AG20443 (cell line): ENCODE measurements at regions not wholly inside any gene's neighbourhood (a gene's known extent, or its start where the extent isn't known, plus 50 kb on each side); places are given as distances from the start of the nearest gene placed in this dataset.

Experiments used
- DNase-seq: peaks from one replicate; pipeline ENCODE4 v3.0.0; 2012; ENCODE audit warnings: low spot score, mixed read lengths

- DNase-seq = no peak
Observed at GRCh38 chr7:128145191-128145590, 95.9 kb upstream of the LEP start.

GRCh38 chr7:128146052-128146451, 95.0 kb upstream of the LEP start:
- no peak for DNase-seq

GRCh38 chr7:128148676-128149075, 92.4 kb upstream of the LEP start:
- DNase-seq = no peak

GRCh38 chr7:128150223-128150865, 90.7 kb upstream of the LEP start:
- DNase-seq = no peak

DNA sequence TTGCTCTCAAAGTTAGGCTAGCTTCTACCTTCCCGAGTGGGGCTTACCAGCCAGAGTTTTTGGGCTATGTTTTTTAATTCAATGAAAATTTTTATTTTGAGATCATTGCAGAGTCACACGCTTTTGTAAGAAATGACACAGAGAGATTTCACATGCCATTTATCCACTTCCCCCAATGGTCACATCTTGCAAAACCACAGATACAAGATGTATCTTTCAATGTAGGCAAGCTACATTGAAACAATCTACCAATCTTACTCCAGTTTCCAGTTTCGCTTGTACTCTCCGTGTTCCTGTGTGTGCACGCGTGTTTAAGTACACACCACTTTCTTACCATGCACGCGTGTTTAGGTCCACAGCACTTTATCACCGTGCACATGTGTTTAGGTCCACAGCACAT, 89.4 kb upstream of the LEP start:
- no peak for DNase-seq

DNA sequence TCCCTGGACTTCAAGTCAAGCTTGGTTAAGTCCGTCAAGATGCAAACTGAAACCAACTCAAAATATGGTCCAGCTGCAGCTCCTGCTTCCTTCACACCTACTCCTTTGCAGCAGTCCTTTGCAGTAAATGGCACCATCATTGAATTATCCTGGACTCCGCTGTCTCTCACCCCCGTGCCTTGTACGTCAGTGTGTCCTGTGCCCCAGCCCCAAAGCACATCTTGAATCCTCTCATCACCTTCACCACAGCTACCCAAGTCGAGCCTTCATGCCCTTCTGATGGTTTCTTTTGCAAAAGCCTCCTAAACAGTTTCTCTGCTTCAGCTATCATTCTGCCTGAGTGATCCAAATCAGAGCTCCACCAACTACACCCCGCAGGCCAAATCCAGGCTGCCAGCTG, 88.4 kb upstream of the LEP start:
- DNase-seq = no peak

DNA sequence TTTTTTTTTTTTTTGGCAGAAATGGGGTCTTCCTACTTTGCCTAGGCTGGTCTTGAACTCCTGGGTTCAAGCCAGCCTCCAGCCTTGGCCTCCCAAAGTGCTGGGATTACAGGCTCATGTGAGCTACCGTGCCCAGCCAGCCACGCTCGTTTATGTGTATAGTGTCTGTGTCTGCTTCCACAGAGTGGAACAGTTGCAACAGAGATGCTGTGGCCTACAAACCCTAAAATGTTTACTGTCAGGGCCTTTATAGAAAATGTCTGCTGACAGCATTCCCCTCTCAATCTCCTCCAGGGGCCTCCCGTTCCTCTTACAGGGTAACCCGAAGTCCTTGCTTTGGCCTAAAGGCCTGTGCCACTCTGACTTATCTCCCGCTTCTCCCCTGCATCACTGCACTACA, 87.6 kb upstream of the LEP start:
- no peak for DNase-seq

DNA sequence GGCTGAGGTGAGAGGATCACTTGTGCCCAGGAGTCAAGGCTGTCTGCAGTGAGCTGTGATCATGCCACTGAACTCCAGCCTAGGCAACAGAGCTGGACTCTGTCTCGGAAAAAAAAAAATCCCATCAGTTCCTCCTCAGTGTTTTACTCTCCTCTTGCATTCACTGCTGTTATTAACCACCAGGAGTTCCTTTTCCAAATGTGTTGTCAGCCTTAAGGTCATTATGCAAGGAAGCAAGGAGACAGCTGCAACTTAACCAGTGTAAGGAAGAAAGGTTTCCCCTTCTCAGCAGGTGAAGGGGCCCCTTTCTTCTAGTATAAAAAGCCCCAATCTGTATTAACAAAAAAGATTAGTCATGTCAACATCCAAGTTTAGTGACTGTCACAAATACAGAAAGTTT, 86.6 kb upstream of the LEP start:
- no peak for DNase-seq

GRCh38 chr7:128155100-128155740, 85.9 kb upstream of the LEP start:
- peak; percentile 22 for DNase-seq

DNA sequence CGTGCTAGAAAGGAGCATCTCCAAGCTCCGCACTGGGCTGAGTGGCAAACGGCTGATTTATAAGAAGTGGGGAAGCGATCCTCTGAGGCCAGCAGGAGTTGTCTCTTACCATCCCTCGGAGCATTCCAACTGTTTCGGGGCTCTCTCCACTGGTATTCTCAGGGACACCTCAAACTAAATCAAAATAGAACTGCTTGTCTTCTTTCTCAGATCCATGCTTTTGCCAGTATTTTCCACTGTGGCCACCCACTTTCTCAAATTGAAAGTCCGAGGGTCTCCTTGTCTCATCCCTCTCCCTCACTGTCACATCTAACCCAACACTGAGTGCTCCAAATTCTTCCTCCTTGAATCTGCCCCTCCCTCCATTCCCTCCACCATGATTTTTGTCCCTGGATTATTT, 83.2 kb upstream of the LEP start:
- DNase-seq = no peak

- no peak for DNase-seq
Observed at GRCh38 chr7:128158370-128158769, 82.7 kb upstream of the LEP start.

DNA sequence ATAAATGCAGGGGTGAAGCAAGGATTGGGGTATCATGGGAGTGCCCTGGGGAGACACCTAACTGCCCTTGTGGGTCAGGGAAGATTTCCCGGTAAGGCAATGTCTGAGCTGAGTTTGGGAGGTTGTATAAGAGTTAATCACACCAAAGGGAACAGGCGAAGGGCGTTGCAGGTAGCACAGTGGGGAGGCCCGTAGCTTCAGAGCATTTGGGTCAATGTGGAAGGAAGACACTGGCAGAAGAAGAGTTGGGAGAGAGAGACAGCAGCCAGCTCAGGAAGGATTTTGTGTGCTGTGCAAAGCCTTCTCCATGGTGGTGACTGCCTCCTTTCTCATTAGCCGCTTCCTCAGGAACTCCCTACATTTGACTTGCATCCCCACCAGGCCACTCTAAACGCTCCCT, 80.8 kb upstream of the LEP start:
- no peak for DNase-seq

GRCh38 chr7:128161466-128162125, 79.5 kb upstream of the LEP start:
- no peak for DNase-seq

DNA sequence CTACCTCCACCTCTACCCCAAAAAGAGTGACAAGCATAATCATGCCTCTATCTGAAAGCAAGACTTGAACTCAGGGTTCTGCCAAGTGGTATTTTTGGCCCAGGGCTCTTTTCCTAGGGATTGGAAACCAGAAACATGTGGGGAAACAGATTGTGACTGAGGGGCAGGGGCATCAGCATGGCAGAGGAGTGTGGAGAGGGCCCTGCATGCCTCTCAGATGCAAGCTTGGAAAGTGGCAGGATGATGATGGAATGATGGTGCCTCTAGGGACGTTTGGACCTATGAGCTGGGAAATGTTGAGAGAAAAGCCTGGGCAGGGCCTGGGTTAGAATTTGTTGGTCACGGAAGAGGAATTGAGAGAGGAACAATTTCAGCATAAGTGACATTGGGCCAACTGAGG, 78.4 kb upstream of the LEP start:
- DNase-seq = no peak

- no peak for DNase-seq
Observed at GRCh38 chr7:128163473-128163872, 77.6 kb upstream of the LEP start.

GRCh38 chr7:128164061-128164954, 76.8 kb upstream of the LEP start:
- DNase-seq = peak; percentile 89

GRCh38 chr7:128164955-128165670, 76.0 kb upstream of the LEP start:
- DNase-seq = no peak

GRCh38 chr7:128165927-128166420, 75.1 kb upstream of the LEP start:
- DNase-seq = no peak

DNA sequence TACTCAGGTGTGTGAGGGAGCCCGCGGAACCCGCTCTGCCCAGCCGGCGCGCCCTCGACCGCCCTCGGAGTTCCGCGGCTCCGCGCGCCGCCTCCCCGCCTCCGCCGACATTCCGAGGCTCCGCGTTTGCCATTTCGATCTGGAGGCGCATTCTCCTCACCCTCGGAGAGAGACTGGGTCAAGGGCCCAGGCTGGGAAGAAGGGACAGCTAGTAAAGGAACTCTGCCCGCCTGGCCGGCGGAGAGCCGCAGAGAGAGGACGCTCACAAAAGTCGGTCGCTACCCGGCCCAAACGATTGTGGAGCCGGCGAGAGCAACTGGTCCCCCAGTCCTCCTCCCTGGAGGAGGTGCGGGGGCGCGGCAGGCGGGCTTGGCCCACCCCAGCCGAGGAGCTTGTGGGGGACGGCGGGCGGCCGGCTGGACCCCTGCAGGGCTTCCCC, 74.5 kb upstream of the LEP start:
- peak; percentile 62 for DNase-seq

GRCh38 chr7:128167042-128167701, 73.9 kb upstream of the LEP start:
- peak; percentile 75 for DNase-seq
